GM10266 (cell line): ENCODE measurements at regions not wholly inside any gene's neighbourhood (a gene's known extent, or its start where the extent isn't known, plus 50 kb on each side); places are given as distances from the start of the nearest gene placed in this dataset.

Experiments used
- DNase-seq: peaks from one replicate; pipeline ENCODE4 v3.0.0; 2012; ENCODE audit errors: extremely low spot score
- CTCF ChIP-seq: IDR thresholded peaks from 2 replicates; pipeline ENCODE4 v1.5.1; 2012; ENCODE audit warnings: mild to moderate bottlenecking, low read depth; ENCODE audit not compliant: control insufficient read depth, insufficient read depth; ENCODE audit errors: missing control alignments

DNA sequence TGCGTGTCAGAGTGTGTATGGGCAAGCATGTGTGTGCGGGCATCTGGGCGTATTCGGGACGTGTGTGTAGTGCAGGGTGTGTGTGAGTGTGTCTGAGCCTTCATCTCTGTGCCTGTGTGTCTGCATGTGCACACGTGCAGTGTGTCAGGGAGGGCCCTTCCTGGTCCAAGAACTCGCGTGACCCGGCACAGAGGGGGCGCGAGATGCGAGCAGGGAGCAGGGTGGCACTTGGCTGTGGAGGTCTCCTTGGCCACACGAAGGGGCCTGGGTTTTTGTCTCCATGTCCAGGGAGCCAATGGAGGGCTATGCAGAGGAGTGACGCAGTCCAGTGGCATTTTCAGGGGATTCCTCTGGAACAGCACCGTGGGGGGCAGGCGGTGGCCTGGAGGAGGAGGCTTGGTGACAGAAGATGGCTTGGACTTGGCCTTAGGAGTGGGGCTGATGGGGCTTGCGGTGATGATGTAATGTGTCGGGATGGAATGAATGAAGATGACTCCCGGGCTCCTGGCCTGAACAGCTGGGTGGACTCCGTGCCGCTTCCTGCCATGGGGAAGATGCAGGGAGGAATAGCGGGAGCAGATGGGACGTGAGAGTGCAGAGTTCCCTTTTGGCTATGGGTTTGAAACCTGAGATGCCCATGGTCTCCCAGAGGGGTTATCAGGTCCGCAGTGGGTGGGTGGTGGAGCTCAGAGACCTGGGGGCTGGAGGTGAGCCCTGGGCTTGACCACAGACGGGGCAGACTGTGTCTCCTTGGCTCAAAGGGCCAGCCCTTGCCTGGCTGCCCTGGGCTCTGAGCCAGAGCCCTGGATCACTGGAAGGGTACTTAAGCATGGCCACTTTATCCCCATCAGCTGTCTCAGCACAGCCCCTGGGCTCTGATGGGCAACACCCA lies 208.3 kb downstream of the PHETA1 start:
- no peak for TF ChIP-seq CTCF
- no peak for DNase-seq

DNA sequence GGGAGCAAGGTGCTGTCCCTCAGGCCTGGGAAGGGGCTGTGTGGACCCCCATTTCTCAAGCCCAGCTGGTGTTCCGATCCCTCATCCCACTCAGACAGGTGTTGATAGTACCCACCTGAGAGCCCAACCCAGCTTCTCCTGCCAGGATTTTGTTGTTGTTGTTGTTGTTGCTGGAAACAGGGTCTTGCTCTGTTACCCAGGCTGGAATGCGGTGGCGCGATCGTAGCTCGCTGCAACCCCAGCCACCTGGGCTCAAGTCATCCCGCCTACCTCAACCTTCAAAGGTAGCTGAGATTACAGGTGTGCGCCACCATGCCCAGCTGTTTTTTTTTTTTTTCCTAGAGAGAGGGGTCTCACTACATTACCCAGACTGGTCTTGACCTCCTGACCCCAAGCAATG lies 209.9 kb downstream of the PHETA1 start:
- DNase-seq: no peak
- TF ChIP-seq CTCF: no peak

DNA sequence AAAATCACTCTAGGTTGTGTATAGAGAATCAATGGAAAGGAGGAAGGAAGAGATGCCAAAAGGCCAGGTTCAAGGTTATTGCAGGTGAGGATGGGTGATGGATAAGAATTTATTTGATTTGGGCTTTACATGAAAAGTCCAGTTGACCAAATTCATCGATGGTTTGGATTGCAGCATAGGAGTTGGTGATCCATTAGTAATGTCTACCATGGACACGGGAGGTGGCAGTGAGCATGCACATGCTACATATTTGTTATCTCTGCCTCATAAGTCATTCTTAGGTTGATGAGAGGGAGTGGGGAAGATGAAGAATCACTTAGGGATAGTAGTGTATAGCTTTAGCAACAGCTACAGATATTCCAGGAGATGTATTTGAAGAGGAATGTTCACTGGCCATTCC lies 211.4 kb downstream of the PHETA1 start:
- no peak for DNase-seq
- no peak for TF ChIP-seq CTCF

DNA sequence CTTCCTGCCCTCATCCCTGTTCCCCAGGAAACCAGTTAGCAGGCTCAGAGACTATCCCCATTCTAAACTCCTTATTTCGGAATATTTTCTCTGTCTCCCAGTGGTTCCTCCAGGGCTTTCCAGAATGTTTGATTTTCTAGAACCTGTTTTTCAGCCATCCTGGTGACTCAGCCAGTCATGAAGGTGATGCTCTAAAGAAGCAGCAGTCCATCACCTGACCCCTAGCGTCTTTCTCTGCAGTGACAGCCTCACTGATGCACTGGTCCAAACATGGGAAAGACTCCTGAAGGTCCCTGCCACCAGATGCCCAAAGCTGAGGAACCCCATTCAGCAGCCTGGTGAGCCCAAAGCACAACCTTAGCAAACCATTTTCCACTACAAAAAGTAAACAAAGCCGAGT lies 212.6 kb downstream of the PHETA1 start:
- DNase-seq: no peak
- TF ChIP-seq CTCF: no peak

DNA sequence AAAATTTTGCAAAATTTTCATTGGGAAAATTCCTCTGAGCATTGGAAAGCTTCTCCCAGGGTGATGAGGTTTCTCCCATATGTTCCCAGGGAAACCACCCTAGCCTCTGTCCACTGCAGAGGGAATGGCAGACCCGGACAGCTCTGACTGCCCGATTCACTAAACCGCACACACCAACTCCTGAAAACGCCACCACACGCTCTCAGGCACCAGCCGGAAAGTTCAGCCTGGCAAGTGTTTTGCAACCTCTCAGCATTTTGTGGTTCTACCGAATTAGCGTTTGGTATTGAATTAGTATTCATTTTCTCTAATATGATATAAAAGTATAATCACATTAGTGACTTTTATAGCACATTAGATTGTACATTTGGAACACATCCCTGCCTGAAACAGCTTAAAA lies 213.4 kb downstream of the PHETA1 start:
- no peak for DNase-seq
- TF ChIP-seq CTCF: no peak

DNA sequence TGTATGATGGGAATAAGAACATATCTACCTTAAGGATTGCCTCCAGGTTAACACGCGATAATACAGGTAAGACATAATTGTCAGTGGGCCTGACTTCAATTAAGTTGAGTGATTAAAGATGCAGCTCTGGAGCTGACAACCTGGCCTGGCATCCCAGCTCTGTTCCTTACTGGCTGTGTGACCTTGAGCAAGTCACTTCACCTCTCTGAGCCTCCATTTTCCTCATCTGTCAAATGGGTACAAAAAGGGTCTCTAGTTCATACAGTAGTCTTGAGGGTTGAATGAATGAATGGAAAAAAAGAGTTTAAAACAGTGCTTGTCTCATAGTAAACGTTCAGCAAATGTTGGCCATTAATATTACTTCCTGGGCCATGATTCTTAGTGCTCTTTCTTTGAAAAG lies 213.9 kb downstream of the PHETA1 start:
- TF ChIP-seq CTCF: no peak

GRCh38 chr12:111154147-111154834 lies 214.6 kb downstream of the PHETA1 start:
- DNase-seq: no peak
- no peak for TF ChIP-seq CTCF

More for the DNA sequence above, 213.9 kb downstream of the PHETA1 start:
- DNase-seq: no peak
